ENCODE measurements at regions not wholly inside any gene's neighbourhood (a gene's known extent, or its start where the extent isn't known, plus 50 kb on each side); places are given as distances from the start of the nearest gene placed in this dataset.
A peak's percentile ranks its signal among the peaks of the same experiment; 100 is the strongest.

DNA sequence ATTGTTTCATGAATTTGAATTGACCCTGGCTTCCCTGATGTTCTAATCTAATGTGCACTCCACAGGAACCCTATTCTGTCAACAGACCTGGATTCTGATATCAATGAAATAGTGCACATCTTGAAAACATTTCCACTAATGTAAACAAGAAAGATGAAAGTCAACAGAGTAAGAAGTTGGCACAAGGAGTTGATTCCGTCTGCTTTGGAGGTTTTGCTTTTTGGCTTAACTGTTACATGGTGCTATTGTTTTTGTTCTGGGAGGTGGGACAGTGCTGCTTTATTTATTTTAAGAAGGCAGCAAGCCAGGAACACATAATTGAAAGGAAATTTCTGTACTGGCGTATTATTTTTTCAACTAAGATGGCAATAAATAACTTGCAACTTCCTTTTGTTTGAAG lies 73.3 kb downstream of the LEPR start:
- Histone ChIP-seq H3K9me2 (ENCODE audit: insufficient read depth) (no peaks in the 10 kb centered on the region), H3K9me3 (ENCODE audit: low read depth) (no peaks in the 10 kb centered on the region), H3K4me3 (no peak overlapping the region), H3K27me3 (replicated peaks; ENCODE audit: insufficient read depth) (no peaks in the 10 kb centered on the region), H3K4me2 (ENCODE audit: unreplicated experiment) (no peak overlapping the region), H3K79me2 (ENCODE audit: insufficient read depth) (no peaks in the 10 kb centered on the region), H3K27ac (no peak overlapping the region), H3K9ac (no peak overlapping the region), H3K36me3 (ENCODE audit: low read depth) (no peaks in the 10 kb centered on the region), H4K20me1 (ENCODE audit: insufficient read depth) (no peaks in the 10 kb centered on the region), H3F3A (ENCODE audit: insufficient read depth) (no peaks in the 10 kb centered on the region), H3K4me1 (ENCODE audit: insufficient read depth) (no peaks in the 10 kb centered on the region; the same call in 1 of the 2 replicates), H2AFZ (no peak overlapping the region)
- TF ChIP-seq EZH2phosphoT487 (IDR thresholded peaks at IDR 0.05; ENCODE audit: insufficient read depth, low read depth) (no peak), EZH2 (IDR thresholded peaks at IDR 0.05; ENCODE audit: insufficient read depth, poor library complexity, severe bottlenecking) (no peak)
- in situ Hi-C loops (cut with MboI): no loop called here
- WGBS, 2 experiments (ENCODE audit: low coverage in 1 of 2, low lambda C conversion rate in 2 of 2, missing lambda C conversion rate in 2 of 2): 46 to 57% methylated on average over 2 of the region's 2 CpGs
- DNase-seq: no peak

DNA sequence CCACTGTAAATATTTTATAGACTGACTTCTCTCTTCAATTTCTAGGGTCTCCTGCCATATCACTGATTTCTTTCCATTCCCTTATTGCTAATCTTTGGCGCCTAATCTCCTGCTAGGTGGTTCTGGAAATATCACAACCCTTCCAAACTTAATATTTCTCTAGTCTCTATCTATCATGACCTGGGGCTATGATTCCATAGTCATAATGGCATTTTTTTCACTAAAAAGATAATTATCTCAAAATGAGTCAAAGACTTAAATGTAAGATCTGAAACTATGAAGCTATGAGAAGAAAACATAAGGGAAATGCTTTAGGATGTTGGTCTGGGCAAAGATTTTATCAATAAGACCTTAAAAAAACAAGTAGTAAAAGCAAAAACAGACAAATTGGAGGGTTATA lies 74.2 kb downstream of the LEPR start:
- in situ Hi-C loops (cut with MboI): no loop called here
- 100% methylated on average over 1 of the region's 1 CpG for WGBS, 2 experiments (ENCODE audit: low coverage in 1 of 2, low lambda C conversion rate in 2 of 2, missing lambda C conversion rate in 2 of 2)

DNA sequence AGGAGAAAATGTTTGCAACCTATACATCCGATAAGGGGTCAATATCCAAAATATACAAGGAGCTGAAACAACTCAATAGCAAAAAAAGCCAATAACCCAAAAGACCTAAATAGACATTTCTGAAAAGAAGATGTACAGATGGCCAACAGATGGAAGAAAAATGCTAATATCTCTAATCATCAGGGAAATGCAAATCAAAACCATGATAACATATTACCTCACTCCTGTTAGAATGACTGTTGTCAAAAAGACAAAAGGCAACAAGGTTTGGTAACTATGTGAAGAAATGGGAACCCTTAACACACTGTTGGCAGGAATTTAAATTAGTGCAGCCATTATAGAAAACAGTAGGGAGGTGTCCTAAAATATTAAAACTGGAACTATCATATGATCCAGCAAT lies 74.7 kb downstream of the LEPR start:
- TF ChIP-seq EZH2 (IDR thresholded peaks at IDR 0.05; ENCODE audit: insufficient read depth, poor library complexity, severe bottlenecking) (no peak), EZH2phosphoT487 (IDR thresholded peaks at IDR 0.05; ENCODE audit: insufficient read depth, low read depth) (no peak)
- no peaks in the 10 kb centered on the region for H3K79me2 ChIP-seq (ENCODE audit: insufficient read depth)
- H3K9me2 ChIP-seq (ENCODE audit: insufficient read depth): no peaks in the 10 kb centered on the region
- no peaks in the 10 kb centered on the region for H3K27me3 ChIP-seq (replicated peaks; ENCODE audit: insufficient read depth)
- no peaks in the 10 kb centered on the region for H3K9me3 ChIP-seq (ENCODE audit: low read depth)
- no peak overlapping the region for H3K4me3 ChIP-seq
- H3K27ac ChIP-seq: no peak overlapping the region
- no peaks in the 10 kb centered on the region; the same call in 1 of the 2 replicates for H3K4me1 ChIP-seq (ENCODE audit: insufficient read depth)
- no peak overlapping the region for H3K9ac ChIP-seq
- H3K36me3 ChIP-seq (ENCODE audit: low read depth): no peaks in the 10 kb centered on the region
- 62 to 66% methylated on average over 1 of the region's 1 CpG for WGBS, 2 experiments (ENCODE audit: low coverage in 1 of 2, low lambda C conversion rate in 2 of 2, missing lambda C conversion rate in 2 of 2)
- H4K20me1 ChIP-seq (ENCODE audit: insufficient read depth): no peaks in the 10 kb centered on the region
- no peak overlapping the region for H2AFZ ChIP-seq
- peak; percentile 18 for DNase-seq
- no peaks in the 10 kb centered on the region for H3F3A ChIP-seq (ENCODE audit: insufficient read depth)
- in situ Hi-C loops (cut with MboI): no loop called here
- no peak overlapping the region for H3K4me2 ChIP-seq (ENCODE audit: unreplicated experiment)

More for the DNA sequence above, 74.2 kb downstream of the LEPR start:
- Histone ChIP-seq H3K4me3 (no peak overlapping the region), H3K36me3 (ENCODE audit: low read depth) (no peaks in the 10 kb centered on the region), H3K4me1 (ENCODE audit: insufficient read depth) (no peaks in the 10 kb centered on the region; the same call in 1 of the 2 replicates), H3F3A (ENCODE audit: insufficient read depth) (no peaks in the 10 kb centered on the region), H3K9ac (no peak overlapping the region), H3K27me3 (replicated peaks; ENCODE audit: insufficient read depth) (no peaks in the 10 kb centered on the region), H3K27ac (no peak overlapping the region), H3K9me2 (ENCODE audit: insufficient read depth) (no peaks in the 10 kb centered on the region), H3K4me2 (ENCODE audit: unreplicated experiment) (no peak overlapping the region), H3K9me3 (ENCODE audit: low read depth) (no peaks in the 10 kb centered on the region), H4K20me1 (ENCODE audit: insufficient read depth) (no peaks in the 10 kb centered on the region), H2AFZ (no peak overlapping the region), H3K79me2 (ENCODE audit: insufficient read depth) (no peaks in the 10 kb centered on the region)
- no peak for TF ChIP-seq EZH2phosphoT487 (IDR thresholded peaks at IDR 0.05; ENCODE audit: insufficient read depth, low read depth)
- TF ChIP-seq EZH2 (IDR thresholded peaks at IDR 0.05; ENCODE audit: insufficient read depth, poor library complexity, severe bottlenecking): no peak
- DNase-seq: no peak

DNA sequence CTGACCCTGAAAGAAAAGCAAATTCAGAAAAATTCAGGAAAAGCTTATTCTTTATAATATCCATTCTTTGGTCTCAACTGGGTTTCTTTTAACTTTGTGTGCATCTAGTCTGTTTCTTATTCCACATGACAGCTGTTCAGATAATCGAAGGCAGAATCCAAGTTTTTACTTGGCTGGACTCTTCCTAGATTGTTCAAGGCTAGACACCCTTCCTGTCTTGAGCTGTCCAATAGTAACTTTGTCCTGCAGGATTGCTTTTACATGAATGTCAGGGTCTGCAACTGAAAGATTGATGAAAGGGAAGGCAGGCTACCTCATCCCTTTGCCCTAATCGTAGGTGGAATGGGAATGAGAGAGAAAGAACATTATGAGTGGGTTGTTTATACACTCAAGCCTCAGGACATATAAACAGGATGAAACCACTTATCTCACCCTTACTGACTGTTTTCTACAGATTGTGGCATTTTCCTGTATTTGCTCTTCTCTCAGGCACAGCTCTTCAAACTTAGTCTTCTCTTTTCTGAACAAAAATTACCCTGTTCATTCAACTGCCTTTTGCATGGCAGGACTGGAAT lies 76.9 kb downstream of the LEPR start:
- H3K4me2 ChIP-seq (ENCODE audit: unreplicated experiment): no peak overlapping the region
- H2AFZ ChIP-seq: no peak overlapping the region
- H3K27me3 ChIP-seq (replicated peaks; ENCODE audit: insufficient read depth): no peaks in the 10 kb centered on the region
- no peak for DNase-seq
- H3K9me2 ChIP-seq (ENCODE audit: insufficient read depth): no peaks in the 10 kb centered on the region
- TF ChIP-seq EZH2phosphoT487 (IDR thresholded peaks at IDR 0.05; ENCODE audit: insufficient read depth, low read depth) (no peak), EZH2 (IDR thresholded peaks at IDR 0.05; ENCODE audit: insufficient read depth, poor library complexity, severe bottlenecking) (no peak)
- H3K9me3 ChIP-seq (ENCODE audit: low read depth): no peaks in the 10 kb centered on the region
- no peaks in the 10 kb centered on the region for H3F3A ChIP-seq (ENCODE audit: insufficient read depth)
- no peaks in the 10 kb centered on the region; the same call in 1 of the 2 replicates for H3K4me1 ChIP-seq (ENCODE audit: insufficient read depth)
- in situ Hi-C loops (cut with MboI): no loop called here
- no peak overlapping the region for H3K9ac ChIP-seq
- H4K20me1 ChIP-seq (ENCODE audit: insufficient read depth): no peaks in the 10 kb centered on the region
- no peaks in the 10 kb centered on the region for H3K36me3 ChIP-seq (ENCODE audit: low read depth)
- no peak overlapping the region for H3K27ac ChIP-seq
- no peaks in the 10 kb centered on the region for H3K79me2 ChIP-seq (ENCODE audit: insufficient read depth)
- H3K4me3 ChIP-seq: no peak overlapping the region
- 29 to 30% methylated on average over 2 of the region's 2 CpGs for WGBS, 2 experiments (ENCODE audit: low coverage in 1 of 2, low lambda C conversion rate in 2 of 2, missing lambda C conversion rate in 2 of 2)

DNA sequence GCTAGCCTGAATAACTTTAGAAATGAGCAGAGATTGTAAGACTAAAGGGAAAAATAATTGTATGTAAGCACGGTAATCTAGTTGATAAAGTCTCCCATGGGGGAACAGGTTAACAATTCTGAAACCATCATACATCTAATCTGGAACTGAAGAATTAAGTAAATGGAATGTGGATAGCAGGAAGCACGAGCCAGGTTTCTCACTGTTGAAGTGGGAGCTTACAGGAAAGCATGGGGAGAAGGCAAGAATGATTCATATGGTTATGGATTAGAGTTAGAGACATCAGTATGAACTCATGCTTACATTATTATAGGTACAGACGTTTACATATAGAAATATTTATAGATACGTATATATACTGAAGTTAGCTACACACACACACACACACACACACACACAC lies 83.0 kb downstream of the LEPR start:
- Histone ChIP-seq H3F3A (ENCODE audit: insufficient read depth) (no peaks in the 10 kb centered on the region), H2AFZ (no peak overlapping the region), H3K36me3 (ENCODE audit: low read depth) (no peaks in the 10 kb centered on the region), H3K4me3 (no peak overlapping the region), H3K9me2 (ENCODE audit: insufficient read depth) (no peaks in the 10 kb centered on the region), H3K27me3 (replicated peaks; ENCODE audit: insufficient read depth) (no peaks in the 10 kb centered on the region), H3K9ac (no peak overlapping the region), H3K4me2 (ENCODE audit: unreplicated experiment) (no peak overlapping the region), H3K4me1 (ENCODE audit: insufficient read depth) (peaks cover 4% of the 10 kb centered on the region), H4K20me1 (ENCODE audit: insufficient read depth) (no peaks in the 10 kb centered on the region), H3K79me2 (ENCODE audit: insufficient read depth) (no peaks in the 10 kb centered on the region), H3K27ac (no peak overlapping the region), H3K9me3 (ENCODE audit: low read depth) (no peaks in the 10 kb centered on the region)
- in situ Hi-C loops (cut with MboI): no loop called here
- WGBS, 2 experiments (ENCODE audit: low coverage in 1 of 2, low lambda C conversion rate in 2 of 2, missing lambda C conversion rate in 2 of 2): 81 to 82% methylated on average over 4 of the region's 4 CpGs
- no peak for DNase-seq
- no peak for TF ChIP-seq EZH2phosphoT487 (IDR thresholded peaks at IDR 0.05; ENCODE audit: insufficient read depth, low read depth)
- no peak for TF ChIP-seq EZH2 (IDR thresholded peaks at IDR 0.05; ENCODE audit: insufficient read depth, poor library complexity, severe bottlenecking)

All from GM23248 (cell line).